T47D (cell line): ENCODE measurements at regions not wholly inside any gene's neighbourhood (a gene's known extent, or its start where the extent isn't known, plus 50 kb on each side); places are given as distances from the start of the nearest gene placed in this dataset.

Experiments used
- DNase-seq, 2 experiments: peaks; one replicate each; pipeline versions ENCODE4 v3.0.0 to v3.0.0-alpha.2; 2011 to 2012; ENCODE audit warnings: low read depth in 1 of 2, low spot score in 1 of 2
- JUND ChIP-seq: IDR thresholded peaks from 2 replicates; pipeline ENCODE4 v1.6.1; 2012; ENCODE audit warnings: low read depth
- in situ Hi-C: cut with HindIII; loops from 2 replicates; pipeline ENCODE4 v1.10.0; 2016; ENCODE audit warnings: low sequenced_read_pairs, low pct_unique_long_range_greater_than_20kb

GRCh38 chr10:6980353-6980752 lies 400.3 kb upstream of the PRKCQ start:
- in situ Hi-C loops, result no loop called here
- no peak for TF ChIP-seq JUND
- DNase-seq, result no peak

DNA sequence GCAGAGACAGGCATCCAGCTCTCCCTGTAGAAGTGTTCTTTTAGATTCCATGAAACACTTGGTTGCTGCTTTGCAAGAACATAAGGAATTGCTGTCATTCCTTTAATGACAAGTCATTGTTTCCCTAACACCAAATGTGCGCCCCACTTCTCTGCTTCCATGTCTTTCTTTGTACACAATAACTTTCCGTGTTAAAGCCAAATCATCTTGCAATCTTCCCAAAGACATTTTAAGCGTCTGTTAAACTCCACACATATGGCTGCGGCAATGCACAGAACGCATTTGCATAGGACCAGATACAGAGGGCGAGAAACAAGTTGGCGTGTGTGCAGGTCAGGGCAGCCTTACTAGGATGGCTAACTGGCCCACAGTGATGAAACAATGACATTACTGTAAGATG lies 399.3 kb upstream of the PRKCQ start:
- no peak for TF ChIP-seq JUND
- in situ Hi-C loops, result no loop called here

DNA sequence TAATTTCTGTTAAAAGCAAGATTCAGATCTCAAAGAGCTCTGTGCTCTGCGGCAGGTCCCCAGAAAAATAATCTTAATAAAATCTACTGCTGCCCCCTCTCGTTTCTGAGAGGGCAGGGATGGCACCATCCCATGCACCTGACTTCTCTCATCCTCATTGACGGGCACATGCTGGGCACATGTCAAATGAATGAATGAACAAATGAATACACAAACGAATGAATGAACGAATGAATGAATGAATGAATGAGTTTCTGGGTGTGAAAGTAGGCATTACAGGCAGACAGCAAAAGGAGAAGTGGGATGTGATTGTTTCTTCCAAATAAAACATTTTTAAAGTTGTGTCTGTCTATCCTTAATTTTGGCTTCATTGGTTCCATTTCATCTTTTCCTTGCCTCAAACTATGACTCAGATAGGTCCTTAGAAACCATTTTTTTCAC lies 398.1 kb upstream of the PRKCQ start:
- no peak for TF ChIP-seq JUND
- in situ Hi-C loops, result no loop called here
- DNase-seq, result no peak

More for the DNA sequence above, 399.3 kb upstream of the PRKCQ start:
- DNase-seq, result no peak

DNA sequence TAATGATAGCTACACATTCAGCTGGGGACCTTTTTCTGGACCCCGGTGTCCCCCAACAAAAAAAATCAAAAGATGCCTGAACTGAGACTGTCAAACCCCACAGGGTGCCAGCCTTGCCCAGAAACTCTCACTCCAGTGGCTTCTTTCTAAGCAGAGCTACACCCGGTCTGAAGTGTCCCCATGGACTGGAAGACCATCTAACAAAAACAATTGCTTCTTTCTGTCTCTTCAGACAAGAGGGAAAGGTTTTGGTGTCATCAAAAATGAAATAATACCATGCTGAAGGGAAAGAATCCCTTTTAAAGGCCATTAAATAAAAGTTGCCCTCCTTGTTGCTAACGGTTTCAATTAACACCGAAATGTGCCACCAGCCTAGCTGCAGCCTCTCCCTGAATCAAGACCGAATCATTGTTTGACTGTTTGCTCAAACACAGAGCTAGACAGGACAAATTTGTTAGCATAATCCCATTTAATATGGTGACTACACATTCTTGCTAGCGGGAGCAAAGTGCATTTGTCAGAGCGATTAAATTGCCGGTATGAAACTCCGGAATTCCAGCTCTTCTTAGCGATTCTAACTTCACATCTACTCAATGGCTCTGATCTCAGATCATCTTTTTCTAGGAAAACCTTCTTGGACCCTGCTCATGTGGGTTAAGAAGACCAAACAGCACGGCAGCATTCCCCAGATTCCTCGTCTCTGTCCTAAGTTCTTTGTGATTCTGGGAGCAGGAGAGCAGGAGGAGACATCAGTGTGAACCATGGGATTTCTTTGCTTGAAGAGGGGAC lies 397.5 kb upstream of the PRKCQ start:
- TF ChIP-seq JUND, result no peak
- in situ Hi-C loops, result no loop called here
- no peak for DNase-seq

DNA sequence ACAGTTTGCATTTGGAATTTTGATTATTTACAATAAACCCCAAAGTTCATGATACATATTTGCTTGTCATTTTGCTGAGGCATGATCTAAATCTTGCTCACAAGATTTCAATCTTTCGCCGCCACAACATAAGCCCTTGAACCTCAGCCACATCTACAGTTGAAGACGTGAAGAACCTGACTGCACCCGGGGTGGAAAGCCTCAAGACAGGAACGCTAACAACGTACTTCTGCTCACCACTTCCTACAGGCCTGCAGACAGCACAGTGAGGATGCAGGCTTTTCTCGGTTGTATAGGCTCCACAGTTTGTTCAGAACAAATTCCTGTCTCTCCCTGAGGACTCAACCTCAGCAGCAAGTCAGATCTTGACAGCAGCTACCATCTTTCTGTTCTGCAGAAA lies 393.8 kb upstream of the PRKCQ start:
- in situ Hi-C loops, result no loop called here
- peak in 1 of 2 experiments; percentile 25 for DNase-seq
- TF ChIP-seq JUND, result no peak

DNA sequence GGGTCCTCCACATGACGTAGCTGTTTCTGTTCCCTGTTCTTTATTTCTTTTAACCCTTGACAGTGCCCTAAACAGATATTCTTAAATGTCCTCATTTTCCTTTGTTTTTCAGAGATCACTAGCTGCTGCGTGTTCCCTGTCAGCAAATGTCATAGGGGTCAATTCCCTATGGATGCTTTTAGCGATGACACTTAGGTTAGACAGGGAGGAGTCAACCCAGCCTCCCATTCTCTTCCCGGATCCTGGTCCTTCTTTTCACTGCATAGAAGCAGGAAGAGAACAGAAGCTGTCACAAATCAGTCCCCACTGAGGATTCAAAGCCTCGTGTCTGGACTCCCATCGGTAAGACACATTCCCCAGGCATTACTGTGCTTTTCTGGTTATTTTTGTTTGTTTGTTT lies 392.1 kb upstream of the PRKCQ start:
- in situ Hi-C loops, result no loop called here
- no peak for DNase-seq
- no peak for TF ChIP-seq JUND

DNA sequence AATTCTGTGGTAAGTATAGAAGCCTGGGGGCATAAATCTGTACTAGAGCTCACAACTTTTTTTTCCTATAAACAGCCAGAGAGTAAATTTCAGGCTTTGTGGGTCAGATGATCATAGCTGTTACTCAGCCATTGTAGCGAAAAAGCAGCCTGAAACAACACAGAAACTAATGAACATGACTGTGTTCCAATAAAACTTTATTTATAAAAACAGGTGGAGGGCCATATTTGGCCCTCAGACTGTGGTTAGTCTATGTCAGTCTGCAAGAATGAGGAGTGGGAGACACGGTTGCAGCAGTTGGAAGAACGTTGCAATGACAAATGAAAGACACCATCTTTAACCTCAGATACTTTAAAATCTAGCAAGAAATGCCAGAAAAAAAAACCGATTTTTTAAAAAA lies 389.6 kb upstream of the PRKCQ start:
- DNase-seq, result no peak
- TF ChIP-seq JUND, result no peak
- in situ Hi-C loops, result no loop called here

- in situ Hi-C loops, result no loop called here
- TF ChIP-seq JUND, result no peak
- no peak for DNase-seq
Measured at GRCh38 chr10:6964543-6964942, 384.5 kb upstream of the PRKCQ start.

DNA sequence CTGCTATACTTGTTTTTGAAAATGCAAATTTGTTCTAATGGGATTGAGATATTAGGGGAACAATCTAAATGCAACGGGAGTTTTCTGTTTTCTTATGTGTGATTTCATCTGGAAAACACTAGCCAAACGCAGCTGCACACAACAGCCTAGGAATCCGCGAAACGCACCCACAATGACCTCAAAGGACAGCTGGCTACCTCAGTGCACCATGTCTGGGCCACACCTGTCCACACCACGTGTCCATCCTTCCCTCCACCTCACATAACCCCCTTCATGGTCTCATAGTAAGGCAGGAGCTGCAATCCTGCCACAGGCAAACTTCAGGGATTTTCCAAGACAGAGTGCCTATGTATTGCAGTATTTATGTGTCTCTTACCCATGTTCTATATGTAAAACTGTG lies 382.5 kb upstream of the PRKCQ start:
- DNase-seq, result no peak
- in situ Hi-C loops, result no loop called here
- TF ChIP-seq JUND, result no peak

DNA sequence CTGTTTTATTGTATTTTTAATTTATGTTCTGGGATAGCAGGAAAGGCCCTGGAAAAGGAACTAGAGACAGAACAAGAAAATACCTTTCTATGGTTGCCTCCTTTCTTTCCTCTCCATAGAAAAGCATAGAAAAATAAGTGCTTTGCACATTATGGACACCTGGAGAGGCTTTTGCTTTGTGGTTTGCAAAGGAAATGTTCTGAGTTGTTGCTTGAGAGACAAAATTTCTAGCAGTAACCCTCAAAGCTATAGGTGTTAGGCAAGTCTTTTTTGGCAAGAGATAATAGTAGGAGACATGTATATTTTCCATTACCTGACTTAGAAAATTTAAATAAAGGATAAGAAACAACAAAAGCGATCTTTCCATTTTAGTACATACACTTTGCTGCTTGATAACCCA lies 378.6 kb upstream of the PRKCQ start:
- no peak for TF ChIP-seq JUND
- in situ Hi-C loops, result no loop called here
- no peak for DNase-seq

DNA sequence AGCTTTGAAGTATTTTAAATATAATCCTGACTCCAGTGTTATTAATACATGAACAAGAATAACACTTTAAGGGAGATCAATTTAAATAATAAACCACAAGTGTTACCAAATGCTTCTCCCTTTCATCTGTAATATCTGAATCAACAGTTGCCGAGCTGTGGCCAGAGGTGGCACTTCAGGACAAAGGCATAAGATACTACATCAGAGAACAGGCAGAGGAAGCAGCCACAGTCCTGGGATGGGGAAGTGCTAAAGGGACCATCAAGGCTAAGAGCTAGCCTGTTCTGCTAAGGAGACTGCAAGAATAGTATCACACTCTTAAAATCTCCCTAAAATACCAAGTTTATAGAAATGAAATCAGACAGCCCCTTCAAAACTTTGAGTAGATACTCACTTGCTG lies 378.2 kb upstream of the PRKCQ start:
- no peak for TF ChIP-seq JUND
- no peak for DNase-seq
- in situ Hi-C loops, result no loop called here

GRCh38 chr10:6957851-6958250 lies 377.8 kb upstream of the PRKCQ start:
- in situ Hi-C loops, result no loop called here
- DNase-seq, result no peak
- TF ChIP-seq JUND, result no peak

DNA sequence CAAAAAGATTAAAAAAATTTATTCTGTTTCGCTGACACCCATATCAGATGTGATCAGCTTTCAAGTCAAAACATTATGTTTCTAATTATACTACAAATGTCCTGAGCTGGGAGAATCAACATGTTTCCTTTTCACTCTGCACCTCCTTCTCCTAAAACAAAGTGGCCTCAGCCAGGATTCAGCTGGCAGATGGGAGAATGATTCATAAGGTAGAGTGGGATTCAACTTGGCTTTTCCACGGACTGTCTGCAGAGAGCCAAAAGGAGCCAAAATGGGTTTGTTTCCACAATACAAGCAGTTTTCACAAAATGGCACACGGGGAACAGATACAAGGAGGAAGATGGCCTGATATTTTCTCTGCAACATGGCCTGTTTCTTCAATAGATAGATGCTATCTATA lies 376.5 kb upstream of the PRKCQ start:
- in situ Hi-C loops, result no loop called here
- DNase-seq, result no peak
- no peak for TF ChIP-seq JUND

- no peak for TF ChIP-seq JUND
- DNase-seq, result peak in 1 of 2 experiments; percentile 15
- in situ Hi-C loops, result no loop called here
Measured at GRCh38 chr10:6953271-6953801, 373.3 kb upstream of the PRKCQ start.
